ENCODE measurements at regions not wholly inside any gene's neighbourhood (a gene's known extent, or its start where the extent isn't known, plus 50 kb on each side); places are given as distances from the start of the nearest gene placed in this dataset.

DNA sequence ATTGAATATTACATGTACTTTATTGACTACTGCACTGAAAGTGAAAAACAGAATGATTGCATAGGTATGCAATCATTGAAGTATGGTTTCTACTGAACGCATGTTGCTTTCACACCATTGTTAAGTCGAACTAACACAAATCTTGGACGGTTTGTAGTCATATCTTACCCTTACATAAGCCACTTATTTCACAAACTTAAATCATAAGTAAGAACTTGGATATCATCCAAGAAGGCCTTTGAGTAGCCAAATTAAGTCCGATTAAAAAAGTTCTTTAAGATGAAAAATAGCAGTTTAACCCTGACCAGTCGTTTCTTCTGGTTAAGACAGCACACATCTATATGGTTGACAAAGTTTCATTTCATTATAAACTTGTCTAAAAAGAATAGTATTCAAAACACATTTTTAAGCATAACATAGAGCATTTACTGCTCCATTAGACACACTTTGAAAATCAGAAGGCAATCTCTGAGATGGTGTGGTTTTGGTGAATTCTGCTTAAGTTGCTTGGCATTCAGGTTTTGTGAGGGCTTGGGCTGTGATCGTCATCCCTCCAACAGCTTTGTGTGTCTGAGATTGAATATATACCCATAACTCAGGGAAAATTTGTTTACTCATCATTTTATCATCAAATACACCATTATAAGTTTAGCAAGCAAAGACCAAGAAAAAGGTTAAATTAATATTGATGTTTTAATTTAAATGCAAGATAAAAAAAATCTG is 92.2 kb downstream of the NFKBIZ start:
- TF ChIP-seq, protein P1, sequence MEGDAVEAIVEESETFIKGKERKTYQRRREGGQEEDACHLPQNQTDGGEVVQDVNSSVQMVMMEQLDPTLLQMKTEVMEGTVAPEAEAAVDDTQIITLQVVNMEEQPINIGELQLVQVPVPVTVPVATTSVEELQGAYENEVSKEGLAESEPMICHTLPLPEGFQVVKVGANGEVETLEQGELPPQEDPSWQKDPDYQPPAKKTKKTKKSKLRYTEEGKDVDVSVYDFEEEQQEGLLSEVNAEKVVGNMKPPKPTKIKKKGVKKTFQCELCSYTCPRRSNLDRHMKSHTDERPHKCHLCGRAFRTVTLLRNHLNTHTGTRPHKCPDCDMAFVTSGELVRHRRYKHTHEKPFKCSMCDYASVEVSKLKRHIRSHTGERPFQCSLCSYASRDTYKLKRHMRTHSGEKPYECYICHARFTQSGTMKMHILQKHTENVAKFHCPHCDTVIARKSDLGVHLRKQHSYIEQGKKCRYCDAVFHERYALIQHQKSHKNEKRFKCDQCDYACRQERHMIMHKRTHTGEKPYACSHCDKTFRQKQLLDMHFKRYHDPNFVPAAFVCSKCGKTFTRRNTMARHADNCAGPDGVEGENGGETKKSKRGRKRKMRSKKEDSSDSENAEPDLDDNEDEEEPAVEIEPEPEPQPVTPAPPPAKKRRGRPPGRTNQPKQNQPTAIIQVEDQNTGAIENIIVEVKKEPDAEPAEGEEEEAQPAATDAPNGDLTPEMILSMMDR (IDR thresholded peaks at IDR 0.05; ENCODE audit: low read depth, low read length, missing control alignments), result no peak
- DNase-seq (ENCODE audit: extremely low read depth, low read depth), result no peak
- H3K4me3 ChIP-seq (replicated peaks; ENCODE audit: low read depth, low read length), result no peak overlapping the region

DNA sequence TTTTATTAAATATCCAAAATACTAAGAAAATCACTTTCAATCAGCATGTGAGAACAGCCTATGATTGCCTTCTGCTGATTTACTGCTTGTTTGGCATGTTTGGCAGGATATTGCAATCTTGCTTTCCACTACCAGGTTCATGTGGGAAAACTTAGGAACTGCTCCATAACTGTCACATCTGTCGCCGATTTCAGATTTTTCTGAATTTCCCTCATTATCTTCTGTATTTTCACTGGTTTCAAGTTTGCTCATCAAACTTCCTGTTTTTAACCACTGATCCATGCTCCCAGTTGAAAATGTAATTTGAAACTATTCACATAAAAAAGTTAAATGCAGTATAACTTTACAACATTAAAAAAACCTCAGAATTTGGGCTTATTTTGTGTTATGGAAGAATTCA is 93.0 kb downstream of the NFKBIZ start:
- no peak overlapping the region for H3K4me3 ChIP-seq (replicated peaks; ENCODE audit: low read depth, low read length)
- TF ChIP-seq, protein P1 (IDR thresholded peaks at IDR 0.05; ENCODE audit: low read depth, low read length, missing control alignments), result no peak
- no peak for DNase-seq (ENCODE audit: extremely low read depth, low read depth)

DNA sequence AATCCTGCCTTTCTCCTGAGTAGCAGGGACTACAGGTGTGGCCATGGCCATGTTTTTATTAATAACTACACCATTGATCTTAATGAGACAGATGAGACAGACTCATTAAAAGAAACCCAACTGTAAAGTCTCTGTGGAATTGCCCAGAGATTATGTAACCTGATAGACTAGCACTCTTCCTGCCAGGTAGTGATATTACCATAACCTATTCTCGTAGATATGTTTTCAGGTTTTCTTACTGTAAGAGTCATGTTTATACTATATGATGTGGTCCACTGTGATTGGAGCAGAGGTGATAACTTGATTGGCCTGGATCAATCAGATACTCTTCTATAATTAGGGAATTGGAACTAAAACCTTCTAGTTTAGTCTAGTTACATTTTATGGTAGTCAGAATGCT is 93.7 kb downstream of the NFKBIZ start:
- no peak overlapping the region for H3K4me3 ChIP-seq (replicated peaks; ENCODE audit: low read depth, low read length)
- DNase-seq (ENCODE audit: extremely low read depth, low read depth), result no peak
- TF ChIP-seq, protein P1 (IDR thresholded peaks at IDR 0.05; ENCODE audit: low read depth, low read length, missing control alignments), result no peak

DNA sequence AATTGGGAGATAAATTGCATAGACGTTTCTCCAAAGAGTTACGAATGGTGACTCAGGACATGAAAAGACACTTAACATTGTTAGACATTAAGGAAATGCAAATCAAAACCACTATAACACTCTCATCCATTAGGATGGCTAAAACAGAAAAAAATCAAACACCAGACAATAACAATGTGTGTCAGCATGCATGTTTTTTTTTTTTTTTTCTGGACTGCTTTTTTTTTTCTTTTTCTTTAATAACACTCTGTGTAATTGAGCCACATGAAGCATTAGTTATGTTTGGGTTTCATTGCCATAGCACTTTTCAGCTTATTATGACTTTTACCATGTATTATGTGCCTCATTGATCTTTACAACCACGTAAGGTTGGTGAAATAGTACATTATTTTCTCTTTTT is 95.0 kb downstream of the NFKBIZ start:
- TF ChIP-seq, protein P1 (IDR thresholded peaks at IDR 0.05; ENCODE audit: low read depth, low read length, missing control alignments), result no peak
- no peak overlapping the region for H3K4me3 ChIP-seq (replicated peaks; ENCODE audit: low read depth, low read length)
- DNase-seq (ENCODE audit: extremely low read depth, low read depth), result no peak

DNA sequence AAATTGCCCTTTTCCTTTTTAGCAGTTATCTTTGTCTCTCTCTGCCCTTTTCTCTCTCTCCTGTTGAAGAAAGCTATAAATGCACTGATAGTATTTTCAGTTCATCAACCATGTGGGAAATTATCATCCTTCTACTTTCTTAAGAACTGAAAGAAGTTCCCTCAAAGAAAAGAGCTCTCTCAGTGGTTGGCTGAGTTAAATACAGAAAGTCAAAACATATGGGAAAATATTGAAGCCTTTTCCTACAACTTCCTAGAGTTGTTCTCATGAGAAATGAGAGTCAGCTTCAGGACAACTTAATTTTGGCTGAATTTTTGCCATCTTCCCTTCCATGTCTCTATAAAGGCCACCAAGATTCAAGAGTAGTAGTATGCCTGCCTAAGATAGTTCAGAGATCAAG is 96.7 kb downstream of the NFKBIZ start:
- DNase-seq (ENCODE audit: extremely low read depth, low read depth), result no peak
- no peak overlapping the region for H3K4me3 ChIP-seq (replicated peaks; ENCODE audit: low read depth, low read length)
- TF ChIP-seq, protein P1 (IDR thresholded peaks at IDR 0.05; ENCODE audit: low read depth, low read length, missing control alignments), result no peak

DNA sequence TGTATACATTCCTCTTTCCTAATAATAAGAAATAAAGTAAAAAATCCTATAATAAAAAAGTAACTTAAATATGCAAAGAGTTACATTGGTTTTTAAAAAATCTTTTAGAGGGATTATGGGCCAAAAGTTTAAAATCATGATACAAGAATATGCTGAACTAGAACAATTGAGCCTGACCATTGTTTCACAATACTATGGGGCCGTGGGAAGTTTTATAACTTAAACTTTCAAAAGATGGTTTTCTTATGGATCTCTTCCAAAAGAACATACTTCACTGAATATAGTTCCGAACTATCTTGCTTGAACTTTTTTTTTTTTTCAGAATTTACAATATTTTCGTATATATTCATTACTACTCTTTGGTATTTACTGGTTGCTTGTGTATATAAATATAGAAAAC is 97.6 kb downstream of the NFKBIZ start:
- H3K4me3 ChIP-seq (replicated peaks; ENCODE audit: low read depth, low read length), result no peak overlapping the region

More for the DNA sequence above, 97.6 kb downstream of the NFKBIZ start:
- TF ChIP-seq, protein P1 (IDR thresholded peaks at IDR 0.05; ENCODE audit: low read depth, low read length, missing control alignments), result no peak
- DNase-seq (ENCODE audit: extremely low read depth, low read depth), result no peak

Data from HFF-Myc (cell line).